Keratinocyte (primary cell): ENCODE measurements at regions not wholly inside any gene's neighbourhood (a gene's known extent, or its start where the extent isn't known, plus 50 kb on each side); places are given as distances from the start of the nearest gene placed in this dataset.

ENCODE experiments used
- DNase-seq: peaks from one replicate; pipeline ENCODE4 v3.0.0-alpha.2; 2011; ENCODE audit warnings: low read depth, missing footprints, low spot score
- FAIRE-seq: peaks from 2 replicates; lab custom pipeline; 2011; peaks lifted over from hg19 to GRCh38; lab: Jason Lieb, UNC
- H2AFZ ChIP-seq: 2 replicates; pipeline ENCODE4 v1.6.0; 2012; ENCODE audit warnings: low read length, control low read depth, inconsistent platforms; ENCODE audit not compliant: control insufficient read depth
- H3K27ac ChIP-seq: 2 replicates; pipeline ENCODE4 v1.5.1; 2011; ENCODE audit warnings: low read length; ENCODE audit not compliant: control insufficient read depth, insufficient read depth
- H3K27me3 ChIP-seq: 3 replicates; pipeline ENCODE4 v1.6.0; 2011; ENCODE audit warnings: low read length; ENCODE audit not compliant: control insufficient read depth, insufficient read depth; ENCODE audit errors: extremely low read depth
- H3K36me3 ChIP-seq, 2 experiments: 2 replicates in 1 of 2; 3 replicates in 1 of 2; pipeline ENCODE4 v1.5.1; 2011; ENCODE audit warnings: low read length in 2 of 2, mild to moderate bottlenecking in 1 of 2; ENCODE audit not compliant: control insufficient read depth in 2 of 2, insufficient read depth in 2 of 2; ENCODE audit errors: extremely low read depth in 1 of 2
- H3K4me1 ChIP-seq: 3 replicates; pipeline ENCODE4 v1.5.1; 2011; ENCODE audit warnings: low read length; ENCODE audit not compliant: control insufficient read depth, insufficient read depth; ENCODE audit errors: extremely low read depth
- H3K4me2 ChIP-seq: 3 replicates; pipeline ENCODE4 v1.6.0; 2011; ENCODE audit warnings: low read depth, low read length; ENCODE audit not compliant: control insufficient read depth, insufficient read depth; ENCODE audit errors: extremely low read depth
- H3K4me3 ChIP-seq, 3 experiments: fragments of 200-600 bp in 1 of 3; sonication (generic) in 1 of 3; 2 replicates in 2 of 3; 3 replicates in 1 of 3; pipeline ENCODE4 v1.5.1; 2011 to 2016; ENCODE audit warnings: low read length in 3 of 3, mild to moderate bottlenecking in 3 of 3, control low read depth in 2 of 3, inconsistent platforms in 1 of 3, low read depth in 1 of 3, mixed read lengths in 1 of 3, mixed run types in 1 of 3, moderate library complexity in 1 of 3; ENCODE audit not compliant: control insufficient read depth in 2 of 3, insufficient read depth in 2 of 3; ENCODE audit errors: extremely low read depth in 1 of 3
- H3K79me2 ChIP-seq: 2 replicates; pipeline ENCODE4 v1.6.0; 2012; ENCODE audit warnings: low read length; ENCODE audit not compliant: control insufficient read depth, insufficient read depth
- H3K9ac ChIP-seq: 3 replicates; pipeline ENCODE4 v1.6.0; 2011; ENCODE audit warnings: low read length; ENCODE audit not compliant: control insufficient read depth, insufficient read depth; ENCODE audit errors: extremely low read depth
- H3K9me1 ChIP-seq: 3 replicates; pipeline ENCODE4 v1.6.0; 2011; ENCODE audit warnings: low read length; ENCODE audit not compliant: control insufficient read depth, insufficient read depth; ENCODE audit errors: extremely low read depth
- H3K9me3 ChIP-seq: 2 replicates; pipeline ENCODE4 v1.5.1; 2012; ENCODE audit warnings: low read depth, low read length; ENCODE audit not compliant: control insufficient read depth
- H4K20me1 ChIP-seq: 3 replicates; pipeline ENCODE4 v1.6.0; 2011; ENCODE audit warnings: low read length; ENCODE audit not compliant: control insufficient read depth, insufficient read depth; ENCODE audit errors: extremely low read depth
- CTCF ChIP-seq, 3 experiments: IDR thresholded peaks in 1 of 3; conservative IDR thresholded peaks in 1 of 3; optimal IDR thresholded peaks in 1 of 3; 2 replicates in 2 of 3; 3 replicates in 1 of 3; pipeline versions ENCODE3 to v1.5.1; 2011; ENCODE audit warnings: low read length in 3 of 3, mild to moderate bottlenecking in 3 of 3, moderate library complexity in 2 of 3, control low read depth in 1 of 3, inconsistent platforms in 1 of 3; ENCODE audit not compliant: insufficient read depth in 2 of 3; ENCODE audit errors: extremely low read depth in 1 of 3
- EZH2 ChIP-seq: IDR thresholded peaks from one replicate; pipeline ENCODE4 v1.6.1; 2012; ENCODE audit warnings: inconsistent platforms, mild to moderate bottlenecking, low read length, moderate library complexity
- dilution Hi-C: fragments of 300-500 bp; cut with MboI; formaldehyde crosslinking; loops from one replicate; pipeline ENCODE4 v1.7.0; 2020; ENCODE audit warnings: low sequenced_read_pairs; ENCODE audit not compliant: extremely low pct_ligation_motif_present

GRCh38 chr12:41881891-41882805 is 262.5 kb downstream of the GXYLT1 start:
- H3K9me1 ChIP-seq = no peaks in the 10 kb centered on the region
- H3K9me3 ChIP-seq = no peaks in the 10 kb centered on the region
- H3K9ac ChIP-seq = no peak overlapping the region
- H3K79me2 ChIP-seq = no peaks in the 10 kb centered on the region
- H3K4me1 ChIP-seq = no peaks in the 10 kb centered on the region
- no peaks in the 10 kb centered on the region for H4K20me1 ChIP-seq
- FAIRE-seq (no peak), DNase-seq (no peak)
- no peak for TF ChIP-seq EZH2
- TF ChIP-seq CTCF (optimal IDR thresholded peaks at IDR 0.05 in 1 of 3, IDR thresholded peaks at IDR 0.05 in 1 of 3, conservative IDR thresholded peaks at IDR 0.05 in 1 of 3; ENCODE audit: extremely low read depth in 1 of 3, insufficient read depth in 2 of 3, low read length in 3 of 3) = no peak
- H3K4me3 ChIP-seq = no peak overlapping the region
- H3K4me2 ChIP-seq = no peak overlapping the region
- dilution Hi-C loops = no loop called here
- no peak overlapping the region for H3K27ac ChIP-seq
- H2AFZ ChIP-seq = no peak overlapping the region
- H3K36me3 ChIP-seq = no peaks in the 10 kb centered on the region
- no peaks in the 10 kb centered on the region for H3K27me3 ChIP-seq

- dilution Hi-C loops = no loop called here
- H3K27ac ChIP-seq = no peak overlapping the region
- FAIRE-seq (no peak), DNase-seq (no peak)
- no peak overlapping the region for H3K9ac ChIP-seq
- H3K79me2 ChIP-seq = no peaks in the 10 kb centered on the region
- no peak for TF ChIP-seq EZH2
- no peak for TF ChIP-seq CTCF (optimal IDR thresholded peaks at IDR 0.05 in 1 of 3, IDR thresholded peaks at IDR 0.05 in 1 of 3, conservative IDR thresholded peaks at IDR 0.05 in 1 of 3; ENCODE audit: extremely low read depth in 1 of 3, insufficient read depth in 2 of 3, low read length in 3 of 3)
- H3K27me3 ChIP-seq = no peaks in the 10 kb centered on the region
- H3K4me2 ChIP-seq = no peak overlapping the region
- no peaks in the 10 kb centered on the region for H3K9me3 ChIP-seq
- H3K4me3 ChIP-seq = no peak overlapping the region
- no peaks in the 10 kb centered on the region for H3K4me1 ChIP-seq
- H3K36me3 ChIP-seq = no peaks in the 10 kb centered on the region
- no peaks in the 10 kb centered on the region for H4K20me1 ChIP-seq
- H3K9me1 ChIP-seq = no peaks in the 10 kb centered on the region
- H2AFZ ChIP-seq = no peak overlapping the region
Observed at GRCh38 chr12:41869432-41869831, 275.2 kb downstream of the GXYLT1 start.
